T-helper 2 cell treated with Interferon-gamma antibody and Interleukin-4, amounts not matched to agents 5 μg/mL and 100 μg/mL, for 36 hours (primary cell): ENCODE measurements at regions not wholly inside any gene's neighbourhood (a gene's known extent, or its start where the extent isn't known, plus 50 kb on each side); places are given as distances from the start of the nearest gene placed in this dataset.
"Not testable (repeated sequence)": the region's sequence is repeated elsewhere in the genome, so short reads cannot be mapped to it uniquely, and the experiment has no call there.

Experiments
- DNase-seq: peaks from one replicate; pipeline ENCODE4 v3.0.0; 2021; ENCODE audit warnings: low spot score
- H3K27ac Mint-ChIP-seq: one replicate; pipeline ENCODE4 v1.8.0; 2021; ENCODE audit warnings: mild to moderate bottlenecking, mixed read lengths
- H3K27me3 Mint-ChIP-seq: one replicate; pipeline ENCODE4 v1.8.0; 2021; ENCODE audit warnings: low read depth, mixed read lengths
- H3K36me3 Mint-ChIP-seq: one replicate; pipeline ENCODE4 v1.8.0; 2021; ENCODE audit warnings: low read depth, mixed read lengths
- H3K4me1 Mint-ChIP-seq: one replicate; pipeline ENCODE4 v1.8.0; 2021; ENCODE audit warnings: low read depth, mixed read lengths
- H3K4me3 Mint-ChIP-seq: one replicate; pipeline ENCODE4 v1.8.0; 2022; ENCODE audit warnings: mild to moderate bottlenecking, moderate library complexity, mixed read lengths
- H3K9me3 Mint-ChIP-seq: one replicate; pipeline ENCODE4 v1.8.0; 2021; ENCODE audit warnings: mixed read lengths

- Mint-ChIP-seq H3K27me3 (peaks cover 4% of the 10 kb centered on the region), H3K27ac (no peak overlapping the region), H3K4me3 (no peak overlapping the region), H3K36me3 (no peaks in the 10 kb centered on the region), H3K4me1 (peaks cover 2% of the 10 kb centered on the region), H3K9me3 (no peaks in the 10 kb centered on the region)
- no peak for DNase-seq
These were observed 54.0 kb downstream of the MAP10 start for GRCh38 chr1:232859216-232859615.

DNA sequence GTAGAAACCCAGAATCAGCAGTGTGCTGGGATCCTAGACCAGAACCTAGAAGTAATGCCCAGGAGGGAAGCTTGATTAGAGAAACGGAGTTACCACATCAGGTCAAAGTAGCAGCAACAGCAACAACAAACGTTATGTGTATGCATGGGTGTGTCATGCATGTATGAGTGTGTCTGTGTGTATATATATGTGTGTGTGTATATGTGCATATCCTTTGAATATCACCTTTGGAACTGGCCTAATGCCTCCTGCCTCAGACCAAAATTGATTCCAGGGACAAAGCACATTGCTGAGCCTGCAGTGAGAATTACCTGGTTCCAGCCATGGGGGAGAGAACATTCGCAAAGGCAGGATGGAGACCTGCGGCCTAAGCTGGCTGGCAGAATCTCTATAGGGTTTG, 55.9 kb downstream of the MAP10 start:
- no peaks in the 10 kb centered on the region for H3K36me3 Mint-ChIP-seq
- H3K27ac Mint-ChIP-seq: no peak overlapping the region
- H3K4me1 Mint-ChIP-seq: no peaks in the 10 kb centered on the region
- H3K4me3 Mint-ChIP-seq: no peak overlapping the region
- DNase-seq: no peak
- peaks cover 7% of the 10 kb centered on the region for H3K27me3 Mint-ChIP-seq
- no peaks in the 10 kb centered on the region for H3K9me3 Mint-ChIP-seq

- Mint-ChIP-seq H3K36me3 (no peaks in the 10 kb centered on the region), H3K27me3 (peaks cover 7% of the 10 kb centered on the region), H3K4me1 (no peaks in the 10 kb centered on the region), H3K4me3 (no peak overlapping the region), H3K27ac (no peak overlapping the region), H3K9me3 (no peaks in the 10 kb centered on the region)
- no peak for DNase-seq
These were observed 58.5 kb downstream of the MAP10 start for GRCh38 chr1:232863544-232864275.

GRCh38 chr1:232865102-232865931, 60.1 kb downstream of the MAP10 start:
- H3K27me3 Mint-ChIP-seq: peaks cover 2% of the 10 kb centered on the region
- no peaks in the 10 kb centered on the region for H3K9me3 Mint-ChIP-seq
- DNase-seq: no peak
- no peaks in the 10 kb centered on the region for H3K36me3 Mint-ChIP-seq
- H3K4me1 Mint-ChIP-seq: no peaks in the 10 kb centered on the region
- no peak overlapping the region for H3K4me3 Mint-ChIP-seq
- H3K27ac Mint-ChIP-seq: no peak overlapping the region

DNA sequence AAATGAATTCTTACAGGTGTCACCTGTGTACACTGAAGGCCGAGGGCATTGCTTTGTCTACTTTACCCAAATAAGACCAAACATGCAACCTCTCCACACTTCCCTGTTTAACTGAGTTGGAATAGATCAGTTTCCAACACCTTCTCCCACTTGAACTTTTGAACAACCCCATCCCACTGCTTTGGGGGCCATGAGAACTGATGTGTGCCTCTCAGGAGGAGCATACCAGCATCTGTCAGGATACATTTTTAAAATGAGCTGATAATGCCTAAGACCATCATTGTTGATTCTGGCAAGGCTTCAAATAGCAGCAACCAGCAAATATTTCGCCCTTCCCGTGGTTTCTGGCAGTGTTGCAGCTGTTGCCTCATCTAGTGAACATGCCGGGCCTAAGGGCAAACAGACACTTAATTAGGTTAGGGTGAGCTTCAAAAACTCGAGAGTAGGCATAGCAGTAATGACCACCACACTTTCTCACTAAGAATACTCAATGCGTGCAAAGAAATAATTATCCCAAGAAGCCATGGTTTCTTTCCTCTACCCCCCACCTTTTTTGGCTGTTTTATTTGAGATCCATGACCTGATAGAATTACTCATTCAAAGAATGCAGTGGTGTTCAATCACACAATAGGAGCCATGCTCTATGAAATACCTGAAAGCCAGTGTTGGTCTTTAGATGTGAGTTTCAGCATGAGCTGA, 63.7 kb downstream of the MAP10 start:
- no peaks in the 10 kb centered on the region for H3K9me3 Mint-ChIP-seq
- H3K4me3 Mint-ChIP-seq: no peak overlapping the region
- peaks cover 2% of the 10 kb centered on the region for H3K27me3 Mint-ChIP-seq
- no peak for DNase-seq
- no peaks in the 10 kb centered on the region for H3K36me3 Mint-ChIP-seq
- H3K27ac Mint-ChIP-seq: no peak overlapping the region
- peaks cover 6% of the 10 kb centered on the region for H3K4me1 Mint-ChIP-seq

DNA sequence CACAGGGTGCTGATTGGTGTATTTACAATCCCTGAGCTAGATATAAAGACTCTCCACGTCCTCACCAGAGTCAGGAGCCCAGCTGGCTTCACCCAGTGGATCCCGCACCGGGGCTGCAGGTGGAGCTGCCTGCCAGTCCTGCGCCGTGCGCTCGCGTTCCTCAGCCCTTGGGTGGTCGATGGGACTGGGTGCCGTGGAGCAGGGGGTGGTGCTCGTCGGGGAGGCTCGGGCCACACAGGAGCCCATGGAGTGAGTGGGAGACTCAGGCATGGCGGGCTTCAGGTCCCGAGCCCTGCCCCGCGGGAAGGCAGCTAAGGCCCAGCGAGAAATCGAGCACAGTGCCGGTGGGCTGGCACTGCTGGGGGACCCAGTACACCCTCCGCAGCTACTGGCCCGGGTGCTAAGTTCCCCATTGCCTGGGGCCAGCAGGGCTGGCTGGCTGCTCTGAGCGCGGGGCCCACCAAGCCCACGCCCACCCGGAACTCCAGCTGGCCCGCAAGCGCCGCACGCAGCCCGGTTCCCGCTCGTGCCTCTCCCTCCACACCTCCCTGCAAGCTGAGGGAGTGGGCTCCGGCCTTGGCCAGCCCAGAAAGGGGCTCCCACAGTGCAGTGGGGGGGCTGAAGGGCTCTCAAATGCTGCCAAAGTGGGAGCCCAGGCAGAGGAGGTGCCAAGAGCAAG, 66.2 kb downstream of the MAP10 start:
- DNase-seq, H3K4me3 Mint-ChIP-seq, H3K36me3 Mint-ChIP-seq, H3K27ac Mint-ChIP-seq, H3K9me3 Mint-ChIP-seq, H3K4me1 Mint-ChIP-seq, H3K27me3 Mint-ChIP-seq: not testable (repeated sequence)

DNA sequence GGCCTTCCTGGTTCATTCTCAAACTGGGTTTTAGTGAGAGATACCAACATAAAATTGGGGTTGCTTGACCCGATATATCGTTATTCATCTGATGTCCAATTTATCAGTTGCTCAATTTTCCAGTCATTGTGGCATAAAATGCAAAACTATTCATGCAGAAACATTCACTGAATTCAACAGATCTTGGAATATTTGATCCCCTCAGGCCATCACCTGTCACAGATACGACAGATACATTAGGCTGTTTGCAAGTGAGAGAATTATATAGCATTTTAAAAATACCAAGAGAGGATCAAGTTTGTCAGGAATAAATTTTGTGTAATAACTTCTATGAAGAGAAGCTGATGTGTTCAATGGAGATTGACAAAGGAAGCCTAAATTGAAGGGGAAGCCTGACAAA, 67.1 kb downstream of the MAP10 start:
- H3K36me3 Mint-ChIP-seq: no peaks in the 10 kb centered on the region
- H3K4me1 Mint-ChIP-seq: peaks cover 13% of the 10 kb centered on the region
- no peak overlapping the region for H3K4me3 Mint-ChIP-seq
- no peak for DNase-seq
- no peak overlapping the region for H3K27ac Mint-ChIP-seq
- no peaks in the 10 kb centered on the region for H3K27me3 Mint-ChIP-seq
- no peaks in the 10 kb centered on the region for H3K9me3 Mint-ChIP-seq

- H3K36me3 Mint-ChIP-seq: no peaks in the 10 kb centered on the region
- H3K27me3 Mint-ChIP-seq: no peaks in the 10 kb centered on the region
- H3K4me1 Mint-ChIP-seq: peaks cover 13% of the 10 kb centered on the region
- no peak overlapping the region for H3K27ac Mint-ChIP-seq
- no peaks in the 10 kb centered on the region for H3K9me3 Mint-ChIP-seq
- no peak for DNase-seq
- no peak overlapping the region for H3K4me3 Mint-ChIP-seq
These were observed 67.5 kb downstream of the MAP10 start for GRCh38 chr1:232872738-232873137.

GRCh38 chr1:232873412-232873811, 68.2 kb downstream of the MAP10 start:
- peaks cover 13% of the 10 kb centered on the region for H3K4me1 Mint-ChIP-seq
- no peaks in the 10 kb centered on the region for H3K36me3 Mint-ChIP-seq
- no peak for DNase-seq
- H3K27me3 Mint-ChIP-seq: no peaks in the 10 kb centered on the region
- no peak overlapping the region for H3K4me3 Mint-ChIP-seq
- no peaks in the 10 kb centered on the region for H3K9me3 Mint-ChIP-seq
- H3K27ac Mint-ChIP-seq: no peak overlapping the region

DNA sequence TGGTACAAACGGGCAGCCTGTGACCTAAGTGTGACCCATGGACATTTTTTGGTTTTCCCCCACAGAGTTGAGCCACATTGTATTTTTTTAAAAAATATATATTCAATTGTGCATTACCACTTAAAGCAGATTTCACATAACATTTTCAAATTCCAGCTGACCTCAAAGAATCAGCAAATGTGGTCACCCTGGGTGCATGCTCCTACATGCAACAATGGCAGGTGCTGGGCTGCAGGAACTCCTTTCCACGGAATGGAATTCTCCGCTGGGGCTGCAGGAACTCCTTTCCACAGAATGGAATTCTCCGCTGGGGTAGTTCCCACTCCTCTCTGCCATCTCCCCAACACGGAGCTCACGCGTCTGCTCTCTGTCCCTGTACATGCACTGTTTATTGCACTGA, 68.7 kb downstream of the MAP10 start:
- H3K9me3 Mint-ChIP-seq: no peaks in the 10 kb centered on the region
- DNase-seq: no peak
- no peak overlapping the region for H3K4me3 Mint-ChIP-seq
- no peaks in the 10 kb centered on the region for H3K27me3 Mint-ChIP-seq
- H3K4me1 Mint-ChIP-seq: peaks cover 13% of the 10 kb centered on the region
- no peak overlapping the region for H3K27ac Mint-ChIP-seq
- no peaks in the 10 kb centered on the region for H3K36me3 Mint-ChIP-seq

GRCh38 chr1:232875536-232875935, 70.3 kb downstream of the MAP10 start:
- H3K36me3 Mint-ChIP-seq: no peaks in the 10 kb centered on the region
- DNase-seq: no peak
- no peak overlapping the region for H3K27ac Mint-ChIP-seq
- peaks cover 11% of the 10 kb centered on the region for H3K4me1 Mint-ChIP-seq
- H3K4me3 Mint-ChIP-seq: no peak overlapping the region
- no peaks in the 10 kb centered on the region for H3K27me3 Mint-ChIP-seq
- no peaks in the 10 kb centered on the region for H3K9me3 Mint-ChIP-seq

GRCh38 chr1:232876506-232877364, 71.5 kb downstream of the MAP10 start:
- DNase-seq: peak; percentile 51
- H3K4me3 Mint-ChIP-seq: peak overlapping the region; percentile 40
- H3K4me1 Mint-ChIP-seq: peaks cover 7% of the 10 kb centered on the region
- H3K9me3 Mint-ChIP-seq: no peaks in the 10 kb centered on the region
- H3K27ac Mint-ChIP-seq: peak overlapping the region; percentile 19
- H3K36me3 Mint-ChIP-seq: no peaks in the 10 kb centered on the region
- no peaks in the 10 kb centered on the region for H3K27me3 Mint-ChIP-seq

DNA sequence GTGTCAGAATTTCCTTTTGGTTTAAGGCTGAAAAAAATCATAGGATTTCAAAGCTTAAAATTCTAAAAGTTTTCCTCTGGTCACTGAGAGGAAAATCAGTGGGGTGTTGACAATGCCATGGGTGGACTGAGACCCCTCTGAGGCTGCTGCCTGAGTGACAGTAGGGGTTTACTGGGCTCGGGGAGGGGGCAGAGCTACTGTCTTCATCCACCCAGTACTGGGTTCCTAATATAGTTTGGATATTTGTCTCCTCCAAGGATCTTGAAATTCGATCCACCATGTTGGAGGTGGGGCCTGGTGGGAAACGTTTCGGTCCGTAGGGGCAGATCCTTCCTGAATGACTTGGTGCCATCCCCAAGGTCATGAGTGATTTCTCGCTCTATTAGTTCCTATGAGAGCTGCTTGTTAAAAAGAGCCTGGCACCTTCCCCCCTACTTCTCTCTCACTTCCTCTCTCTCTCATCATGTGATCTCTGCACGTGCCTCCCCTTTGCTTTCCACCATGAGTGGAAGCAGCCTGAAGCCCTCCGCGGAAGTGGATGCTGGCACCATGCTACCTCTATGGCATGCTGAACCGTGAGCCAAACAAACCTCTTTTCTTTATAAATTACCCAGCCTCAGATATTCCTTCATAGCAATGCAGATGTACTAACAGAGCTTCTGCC, 72.3 kb downstream of the MAP10 start:
- Mint-ChIP-seq H3K4me1 (peaks cover 7% of the 10 kb centered on the region), H3K9me3 (no peaks in the 10 kb centered on the region), H3K4me3 (no peak overlapping the region), H3K27ac (no peak overlapping the region), H3K36me3 (no peaks in the 10 kb centered on the region), H3K27me3 (no peaks in the 10 kb centered on the region)
- DNase-seq: no peak
